ENCODE measurements at regions not wholly inside any gene's neighbourhood (a gene's known extent, or its start where the extent isn't known, plus 50 kb on each side); places are given as distances from the start of the nearest gene placed in this dataset.
"Not testable (repeated sequence)": the region's sequence is repeated elsewhere in the genome, so short reads cannot be mapped to it uniquely, and the experiment has no call there.

- TF ChIP-seq CTCF (conservative IDR thresholded peaks at IDR 0.05; ENCODE audit: low read length); EZH2phosphoT487 (IDR thresholded peaks at IDR 0.05; ENCODE audit: borderline replicate concordance): not testable (repeated sequence)
Observed at GRCh38 chr2:149759382-149759781, 171.8 kb upstream of the MMADHC start.

Measured in Loucy (cell line).